ENCODE measurements at regions not wholly inside any gene's neighbourhood (a gene's known extent, or its start where the extent isn't known, plus 50 kb on each side); places are given as distances from the start of the nearest gene placed in this dataset.

GRCh38 chr12:84738481-84738972, 174.1 kb downstream of the SLC6A15 start:
- TF ChIP-seq CTCF (IDR thresholded peaks at IDR 0.05): no peak
- ChIA-PET POLR2A (no interaction called here), CTCF (no interaction called here)
- H3K36me3 Mint-ChIP-seq (ENCODE audit: low read depth): no peaks in the 10 kb centered on the region
- H3K27me3 Mint-ChIP-seq: no peaks in the 10 kb centered on the region
- no peak for ATAC-seq (ENCODE audit: low read depth)
- peaks cover 2% of the 10 kb centered on the region for H3K9me3 Mint-ChIP-seq
- H3K4me1 Mint-ChIP-seq: no peaks in the 10 kb centered on the region
- no peak overlapping the region for H3K27ac Mint-ChIP-seq
- no peak for DNase-seq
- intact Hi-C loops (cut with micrococcal nuclease): no loop called here
- H3K4me3 Mint-ChIP-seq: no peak overlapping the region

GRCh38 chr12:84732828-84733340, 179.7 kb downstream of the SLC6A15 start:
- no peak overlapping the region for H3K27ac Mint-ChIP-seq
- no peak for ATAC-seq (ENCODE audit: low read depth)
- TF ChIP-seq CTCF (IDR thresholded peaks at IDR 0.05): no peak
- DNase-seq: no peak
- ChIA-PET CTCF (no interaction called here), POLR2A (no interaction called here)
- no peaks in the 10 kb centered on the region for H3K36me3 Mint-ChIP-seq (ENCODE audit: low read depth)
- no peaks in the 10 kb centered on the region for H3K27me3 Mint-ChIP-seq
- intact Hi-C loops (cut with micrococcal nuclease): no loop called here
- peaks cover 2% of the 10 kb centered on the region for H3K9me3 Mint-ChIP-seq
- H3K4me1 Mint-ChIP-seq: no peaks in the 10 kb centered on the region
- H3K4me3 Mint-ChIP-seq: no peak overlapping the region

GRCh38 chr12:84730561-84731162, 181.9 kb downstream of the SLC6A15 start:
- H3K27me3 Mint-ChIP-seq: no peaks in the 10 kb centered on the region
- H3K4me1 Mint-ChIP-seq: no peaks in the 10 kb centered on the region
- peaks cover 2% of the 10 kb centered on the region for H3K9me3 Mint-ChIP-seq
- DNase-seq (no peak), ATAC-seq (ENCODE audit: low read depth) (no peak)
- ChIA-PET POLR2A (no interaction called here), CTCF (no interaction called here)
- H3K27ac Mint-ChIP-seq: no peak overlapping the region
- no peak for TF ChIP-seq CTCF (IDR thresholded peaks at IDR 0.05)
- H3K36me3 Mint-ChIP-seq (ENCODE audit: low read depth): no peaks in the 10 kb centered on the region
- H3K4me3 Mint-ChIP-seq: no peak overlapping the region
- intact Hi-C loops (cut with micrococcal nuclease): no loop called here

- H3K27me3 Mint-ChIP-seq: no peaks in the 10 kb centered on the region
- intact Hi-C loops (cut with micrococcal nuclease): no loop called here
- ATAC-seq (ENCODE audit: low read depth) (no peak), DNase-seq (no peak)
- H3K9me3 Mint-ChIP-seq: peaks cover 2% of the 10 kb centered on the region
- POLR2A ChIA-PET: no interaction called here
- no peaks in the 10 kb centered on the region for H3K4me1 Mint-ChIP-seq
- no peaks in the 10 kb centered on the region for H3K36me3 Mint-ChIP-seq (ENCODE audit: low read depth)
- CTCF ChIA-PET: no interaction called here
- no peak overlapping the region for H3K4me3 Mint-ChIP-seq
- TF ChIP-seq CTCF (IDR thresholded peaks at IDR 0.05): no peak
- no peak overlapping the region for H3K27ac Mint-ChIP-seq
These were observed 184.6 kb downstream of the SLC6A15 start for GRCh38 chr12:84727961-84728360.

GRCh38 chr12:84726780-84727179, 185.8 kb downstream of the SLC6A15 start:
- no peak overlapping the region for H3K27ac Mint-ChIP-seq
- intact Hi-C loops (cut with micrococcal nuclease): no loop called here
- peaks cover 2% of the 10 kb centered on the region for H3K9me3 Mint-ChIP-seq
- no peak overlapping the region for H3K4me3 Mint-ChIP-seq
- POLR2A ChIA-PET: no interaction called here
- DNase-seq (no peak), ATAC-seq (ENCODE audit: low read depth) (no peak)
- no peaks in the 10 kb centered on the region for H3K36me3 Mint-ChIP-seq (ENCODE audit: low read depth)
- H3K4me1 Mint-ChIP-seq: no peaks in the 10 kb centered on the region
- H3K27me3 Mint-ChIP-seq: no peaks in the 10 kb centered on the region
- TF ChIP-seq CTCF (IDR thresholded peaks at IDR 0.05): no peak
- CTCF ChIA-PET: no interaction called here

Data from activated B cell treated with CpG ODN at 0.5 μM for 24 hours (primary cell).